Lung (tissue), 11 donors: ENCODE measurements at regions not wholly inside any gene's neighbourhood (a gene's known extent, or its start where the extent isn't known, plus 50 kb on each side); places are given as distances from the start of the nearest gene placed in this dataset.

Experiments
- ATAC-seq: fragments of 200-7000 bp; cut with Tn5 transposase; one replicate; pipeline ENCODE4 v1.9.1; 2020; ENCODE audit warnings: moderate number of reproducible peaks; ENCODE audit not compliant: insufficient read depth, low FRiP score
- DNase-seq, 3 donors: peaks; one replicate each; pipeline ENCODE4 v3.0.0-alpha.2; 2013 to 2017
- H3K27ac ChIP-seq, 2 donors: one replicate each; pipeline ENCODE4 v1.5.1; 2013; ENCODE audit warnings: mild to moderate bottlenecking in 2 of 2, moderate library complexity in 2 of 2, control low read depth in 1 of 2, inconsistent platforms in 1 of 2, low read depth in 1 of 2, low read length in 1 of 2
- H3K27me3 ChIP-seq, 3 donors: one replicate each; pipeline ENCODE4 v1.5.1; 2013; ENCODE audit warnings: low read length in 2 of 3; ENCODE audit not compliant: control insufficient read depth in 3 of 3, insufficient read depth in 3 of 3
- H3K36me3 ChIP-seq, 4 donors: one replicate each; pipeline ENCODE4 v1.5.1; 2013; ENCODE audit warnings: low read length in 4 of 4, mild to moderate bottlenecking in 1 of 4, moderate library complexity in 1 of 4; ENCODE audit not compliant: control insufficient read depth in 4 of 4, insufficient read depth in 4 of 4
- H3K4me1 ChIP-seq, 5 donors: one replicate each; pipeline ENCODE4 v1.5.1; 2013; ENCODE audit warnings: low read length in 5 of 5, mild to moderate bottlenecking in 2 of 5, moderate library complexity in 1 of 5; ENCODE audit not compliant: control insufficient read depth in 5 of 5, insufficient read depth in 5 of 5
- H3K4me3 ChIP-seq: one replicate; pipeline ENCODE4 v1.5.1; 2013; ENCODE audit warnings: mild to moderate bottlenecking, control low read depth, moderate library complexity
- H3K9ac ChIP-seq, 2 donors: one replicate each; pipeline ENCODE4 v1.5.1; 2013; ENCODE audit warnings: low read length in 2 of 2, control low read depth in 1 of 2; ENCODE audit not compliant: insufficient read depth in 1 of 2
- H3K9me3 ChIP-seq, 4 donors: one replicate each; pipeline ENCODE4 v1.5.1; 2013; ENCODE audit warnings: low read length in 3 of 4, mild to moderate bottlenecking in 1 of 4, moderate library complexity in 1 of 4; ENCODE audit not compliant: control insufficient read depth in 4 of 4, insufficient read depth in 3 of 4
- CTCF ChIP-seq: IDR thresholded peaks from 2 replicates; pipeline ENCODE4 v1.5.1; 2012; ENCODE audit warnings: mild to moderate bottlenecking; ENCODE audit errors: control extremely low read depth, extremely low read depth
- WGBS, 2 donors: extraction: QIAGEN DNeasy Blood & Tissue Kit; methylation state at CpG; one replicate each; pipeline ENCODE4 v1.1.7; 2013; 5-methylcytosine and 5-hydroxymethylcytosine counted together
- donor health status: control.
- donor health status: control.
- donor health status: Bipolar disorder and iron deficiency.
- donor health status: healthy.
- donor health status: DM: yes; HTN: yes; CAD: no.

GRCh38 chr15:94177112-94177511, 54.2 kb upstream of the MCTP2 start:
- Histone ChIP-seq H3K27me3 (no peaks in the 10 kb centered on the region), H3K27ac (no peak overlapping the region), H3K9ac (no peak overlapping the region), H3K9me3 (peaks cover 0 to 2% (median 0%) of the 10 kb centered on the region in 4 donors), H3K4me1 (no peaks in the 10 kb centered on the region), H3K4me3 (no peak overlapping the region), H3K36me3 (no peaks in the 10 kb centered on the region)
- DNase-seq, result no peak
- ATAC-seq, result no peak
- TF ChIP-seq CTCF, result no peak
- 59 to 69% methylated on average over 4 of the region's 4 CpGs for WGBS, 2 donors

GRCh38 chr15:94175420-94175819, 55.9 kb upstream of the MCTP2 start:
- Histone ChIP-seq H3K27ac (no peak overlapping the region), H3K4me1 (no peaks in the 10 kb centered on the region), H3K36me3 (no peaks in the 10 kb centered on the region), H3K9me3 (peaks cover 0 to 2% (median 0%) of the 10 kb centered on the region in 4 donors), H3K9ac (no peak overlapping the region), H3K27me3 (no peaks in the 10 kb centered on the region), H3K4me3 (no peak overlapping the region)
- TF ChIP-seq CTCF, result no peak
- DNase-seq (peak; percentile 19 to 49 (median 22)), ATAC-seq (no peak)
- 52 to 69% methylated on average over 1 of the region's 1 CpG for WGBS, 2 donors

- no peak overlapping the region for H3K27ac ChIP-seq
- DNase-seq (no peak), ATAC-seq (peak; percentile 69)
- no peak overlapping the region for H3K4me3 ChIP-seq
- no peaks in the 10 kb centered on the region for H3K4me1 ChIP-seq
- TF ChIP-seq CTCF, result no peak
- H3K9ac ChIP-seq, result no peak overlapping the region
- H3K9me3 ChIP-seq, result peaks cover 0 to 2% (median 0%) of the 10 kb centered on the region in 4 donors
- no peaks in the 10 kb centered on the region for H3K36me3 ChIP-seq
- H3K27me3 ChIP-seq, result no peaks in the 10 kb centered on the region
Observed at GRCh38 chr15:94174399-94174802, 57.0 kb upstream of the MCTP2 start.

- Histone ChIP-seq H3K27ac (no peak overlapping the region), H3K4me1 (no peaks in the 10 kb centered on the region), H3K4me3 (no peak overlapping the region), H3K9ac (no peak overlapping the region), H3K9me3 (no peaks in the 10 kb centered on the region), H3K27me3 (no peaks in the 10 kb centered on the region), H3K36me3 (no peaks in the 10 kb centered on the region)
- DNase-seq (no peak), ATAC-seq (no peak)
- 89 to 90% methylated on average over 8 of the region's 8 CpGs for WGBS, 2 donors
- no peak for TF ChIP-seq CTCF
Observed at GRCh38 chr15:94168250-94168649, 63.1 kb upstream of the MCTP2 start.
